ENCODE measurements at regions not wholly inside any gene's neighbourhood (a gene's known extent, or its start where the extent isn't known, plus 50 kb on each side); places are given as distances from the start of the nearest gene placed in this dataset.

DNA sequence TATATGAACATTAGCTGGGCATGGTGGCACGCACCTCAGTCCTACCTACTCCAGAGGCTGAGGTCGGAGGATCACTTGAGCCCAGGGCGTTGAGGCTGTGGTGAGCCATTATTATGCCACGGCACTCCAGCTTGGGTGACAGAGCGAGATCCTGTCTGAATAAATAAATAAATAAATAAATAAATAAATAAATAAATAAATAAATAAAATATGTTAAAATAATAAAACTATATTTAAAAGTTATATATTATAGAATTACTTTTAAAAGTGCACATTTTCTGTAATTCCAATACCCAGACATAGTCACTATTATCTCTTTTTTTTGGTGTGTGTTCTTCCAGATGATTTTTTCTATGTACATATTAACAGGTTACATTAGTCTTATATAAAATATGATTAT is 382.0 kb upstream of the ROBO2 start:
- TF ChIP-seq, protein P1, sequence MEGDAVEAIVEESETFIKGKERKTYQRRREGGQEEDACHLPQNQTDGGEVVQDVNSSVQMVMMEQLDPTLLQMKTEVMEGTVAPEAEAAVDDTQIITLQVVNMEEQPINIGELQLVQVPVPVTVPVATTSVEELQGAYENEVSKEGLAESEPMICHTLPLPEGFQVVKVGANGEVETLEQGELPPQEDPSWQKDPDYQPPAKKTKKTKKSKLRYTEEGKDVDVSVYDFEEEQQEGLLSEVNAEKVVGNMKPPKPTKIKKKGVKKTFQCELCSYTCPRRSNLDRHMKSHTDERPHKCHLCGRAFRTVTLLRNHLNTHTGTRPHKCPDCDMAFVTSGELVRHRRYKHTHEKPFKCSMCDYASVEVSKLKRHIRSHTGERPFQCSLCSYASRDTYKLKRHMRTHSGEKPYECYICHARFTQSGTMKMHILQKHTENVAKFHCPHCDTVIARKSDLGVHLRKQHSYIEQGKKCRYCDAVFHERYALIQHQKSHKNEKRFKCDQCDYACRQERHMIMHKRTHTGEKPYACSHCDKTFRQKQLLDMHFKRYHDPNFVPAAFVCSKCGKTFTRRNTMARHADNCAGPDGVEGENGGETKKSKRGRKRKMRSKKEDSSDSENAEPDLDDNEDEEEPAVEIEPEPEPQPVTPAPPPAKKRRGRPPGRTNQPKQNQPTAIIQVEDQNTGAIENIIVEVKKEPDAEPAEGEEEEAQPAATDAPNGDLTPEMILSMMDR (IDR thresholded peaks at IDR 0.05; ENCODE audit: insufficient read depth, low read depth, low read length), result no peak
- DNase-seq (ENCODE audit: low read depth), result no peak
- H3K4me3 ChIP-seq (ENCODE audit: low read depth, low read length), result no peak overlapping the region

DNA sequence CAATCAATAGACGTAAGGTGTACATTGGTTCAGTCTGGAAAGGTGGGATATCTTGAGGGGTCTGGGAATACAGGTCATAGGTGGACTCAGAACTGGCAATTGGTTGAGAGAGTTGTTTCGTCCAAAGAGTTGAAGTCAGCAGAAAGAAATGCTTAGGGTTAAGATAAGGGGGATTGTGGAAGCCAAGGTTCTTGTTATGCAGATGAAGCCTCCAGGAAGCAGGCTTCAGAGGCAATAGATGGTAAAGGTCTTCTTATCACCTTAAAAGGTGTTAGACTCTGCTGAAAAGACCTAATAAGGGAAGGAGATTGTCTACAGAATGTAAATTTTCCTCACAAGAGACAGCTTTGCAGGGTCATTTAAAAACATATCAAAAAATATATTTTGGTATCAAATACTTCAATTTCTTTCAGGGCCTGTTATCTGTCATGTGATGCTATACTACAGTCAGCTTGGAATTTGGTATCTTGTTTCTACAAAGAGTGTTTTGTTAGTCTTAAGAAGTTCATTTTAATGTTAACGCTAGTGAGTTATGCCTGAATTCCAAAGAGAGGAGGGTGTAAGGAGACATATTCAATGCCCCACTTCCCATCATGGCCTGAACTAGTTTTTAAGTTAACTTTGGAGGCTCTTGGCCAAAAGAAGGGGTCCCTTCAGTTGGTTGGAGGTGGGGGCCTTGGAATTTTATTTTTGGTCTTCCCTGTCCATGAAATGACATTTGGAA is 378.2 kb upstream of the ROBO2 start:
- DNase-seq (ENCODE audit: low read depth), result no peak
- TF ChIP-seq, protein P1 (IDR thresholded peaks at IDR 0.05; ENCODE audit: insufficient read depth, low read depth, low read length), result no peak
- no peak overlapping the region for H3K4me3 ChIP-seq (ENCODE audit: low read depth, low read length)

DNA sequence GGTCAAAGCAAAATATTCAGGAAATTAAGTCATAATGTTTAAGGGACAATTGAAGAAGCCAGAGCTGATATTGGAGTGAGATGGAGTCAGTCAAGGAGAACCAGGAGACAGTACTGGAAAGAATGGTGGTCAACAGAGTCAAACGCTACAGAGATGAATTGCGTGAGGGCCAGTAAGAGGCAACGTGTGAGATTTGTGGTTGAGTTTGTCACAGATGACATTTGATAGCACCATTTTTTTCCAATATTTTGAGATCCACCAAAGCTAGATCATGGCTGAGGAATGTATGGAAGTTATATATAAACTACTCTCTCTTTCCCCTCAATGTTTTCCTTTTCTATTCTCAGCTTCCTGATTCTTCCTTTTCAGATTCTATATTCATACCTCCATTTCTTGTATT is 375.1 kb upstream of the ROBO2 start:
- TF ChIP-seq, protein P1 (IDR thresholded peaks at IDR 0.05; ENCODE audit: insufficient read depth, low read depth, low read length), result no peak
- no peak overlapping the region for H3K4me3 ChIP-seq (ENCODE audit: low read depth, low read length)
- no peak for DNase-seq (ENCODE audit: low read depth)

DNA sequence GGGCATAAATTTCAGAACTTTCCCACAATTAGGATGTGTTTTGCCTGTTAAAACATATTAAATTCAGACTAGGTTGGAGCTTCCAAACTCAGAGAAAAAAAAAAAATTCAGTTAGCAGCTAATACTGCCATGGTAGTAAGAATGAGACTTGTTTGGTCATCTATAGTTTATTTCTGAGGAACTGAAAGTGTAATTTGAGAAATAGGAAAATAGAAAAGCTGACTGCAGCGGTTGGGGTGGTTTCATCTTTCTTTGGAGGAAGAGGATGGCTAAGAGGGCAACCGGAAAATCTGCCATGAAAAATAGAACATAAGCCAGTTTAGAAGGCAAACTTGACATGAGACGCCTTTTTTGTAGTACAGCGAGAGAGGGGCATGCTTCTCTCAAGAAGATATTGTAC is 371.2 kb upstream of the ROBO2 start:
- no peak overlapping the region for H3K4me3 ChIP-seq (ENCODE audit: low read depth, low read length)
- TF ChIP-seq, protein P1 (IDR thresholded peaks at IDR 0.05; ENCODE audit: insufficient read depth, low read depth, low read length), result no peak
- DNase-seq (ENCODE audit: low read depth), result no peak

DNA sequence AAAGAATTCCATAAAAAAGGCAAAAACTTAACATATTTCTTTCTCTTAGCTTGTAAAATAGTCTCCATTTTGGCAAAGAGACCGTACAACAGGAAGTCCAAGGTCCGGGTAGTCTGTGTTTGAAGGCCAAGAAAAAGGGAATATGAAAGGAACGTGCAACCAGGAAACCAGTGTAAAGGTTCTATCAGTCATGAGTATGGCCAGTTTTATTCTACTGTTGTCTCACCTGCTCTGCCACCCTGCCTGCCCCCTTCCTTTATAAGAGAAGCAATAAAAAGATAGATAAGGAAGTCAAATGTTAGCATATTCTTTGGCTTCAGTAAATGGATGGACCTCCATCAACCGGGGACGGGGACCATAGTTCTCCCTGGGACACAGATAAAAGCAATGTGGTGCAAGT is 370.6 kb upstream of the ROBO2 start:
- no peak for DNase-seq (ENCODE audit: low read depth)
- TF ChIP-seq, protein P1 (IDR thresholded peaks at IDR 0.05; ENCODE audit: insufficient read depth, low read depth, low read length), result no peak
- H3K4me3 ChIP-seq (ENCODE audit: low read depth, low read length), result no peak overlapping the region

DNA sequence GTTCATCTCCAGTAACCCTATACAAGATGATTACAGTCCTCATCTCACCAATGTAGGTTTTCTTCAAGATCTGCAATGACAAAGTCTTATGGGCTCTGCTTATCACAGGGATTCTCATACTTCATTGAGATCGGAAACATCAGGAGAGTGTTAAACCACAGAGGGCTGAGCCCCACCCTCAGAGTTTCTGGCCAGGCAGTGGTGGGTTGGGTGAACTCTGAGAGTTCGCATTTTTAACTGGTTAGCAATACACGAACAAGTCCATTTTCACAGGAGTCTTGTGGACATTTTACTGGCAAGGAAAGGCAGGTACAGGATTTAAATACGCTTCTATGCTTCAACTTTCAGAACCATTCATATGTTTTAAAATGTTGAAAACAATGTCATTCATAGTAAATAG is 366.7 kb upstream of the ROBO2 start:
- no peak for DNase-seq (ENCODE audit: low read depth)
- no peak overlapping the region for H3K4me3 ChIP-seq (ENCODE audit: low read depth, low read length)
- TF ChIP-seq, protein P1 (IDR thresholded peaks at IDR 0.05; ENCODE audit: insufficient read depth, low read depth, low read length), result no peak

DNA sequence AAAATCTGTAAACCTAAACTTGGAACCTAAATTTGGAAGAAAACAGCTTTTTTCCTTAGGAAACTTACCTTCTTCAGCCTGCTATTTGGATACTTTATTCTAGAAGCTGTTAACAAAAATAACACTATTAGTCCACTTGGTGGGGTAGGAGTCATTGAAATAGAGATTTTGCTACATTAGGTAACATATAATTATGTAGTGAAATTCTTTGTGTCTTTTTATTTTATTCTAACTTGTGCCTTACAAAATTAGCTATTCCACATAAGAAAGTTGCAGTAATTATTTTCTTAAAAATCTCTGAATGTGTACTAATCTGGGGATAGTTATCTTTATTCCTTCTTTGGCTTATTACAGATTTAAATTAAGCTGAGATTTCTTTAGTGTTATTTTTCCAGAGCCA is 360.4 kb upstream of the ROBO2 start:
- no peak for DNase-seq (ENCODE audit: low read depth)
- H3K4me3 ChIP-seq (ENCODE audit: low read depth, low read length), result no peak overlapping the region
- TF ChIP-seq, protein P1 (IDR thresholded peaks at IDR 0.05; ENCODE audit: insufficient read depth, low read depth, low read length), result no peak

Measured in fibroblast of villous mesenchyme (primary cell).